K562 (cell line): ENCODE measurements at regions not wholly inside any gene's neighbourhood (a gene's known extent, or its start where the extent isn't known, plus 50 kb on each side); places are given as distances from the start of the nearest gene placed in this dataset.
A peak's percentile ranks its signal among the peaks of the same experiment; 100 is the strongest.

Experiments
- ATAC-seq: fragments of 200-7000 bp; cut with Tn5 transposase; 3 replicates; pipeline ENCODE4 v1.9.1; 2020; ENCODE audit warnings: moderate library complexity
- BruUV-seq: library from RNA; stranded (reverse); fragments of 400-500 nt; replicated peaks from 2 replicates; lab custom pipeline; 2021; lab: Mats Ljungman, UMichigan
- CTCF ChIA-PET: fragments of 300-600 bp; formaldehyde crosslinking; extraction: SDS; loops from one replicate; lab custom pipeline; 2021; ENCODE audit warnings: low intra/inter-chr PET ratio; lab: Yijun Ruan, JAX
- POLR2A ChIA-PET: fragments of 300-600, 350-650 bp; sonication (Branson Sonifier 250); formaldehyde crosslinking; extraction: SDS; loops from one replicate; lab custom pipeline; 2021; ENCODE audit warnings: antibody characterized with exemption, inconsistent platforms; lab: Yijun Ruan, JAX
- DNase-seq, 4 experiments: peaks; one replicate each; pipeline versions ENCODE4 v3.0.0 to v3.0.0-alpha.2; 2011 to 2018; ENCODE audit warnings: low spot score in 3 of 4, mixed read lengths in 3 of 4; ENCODE audit errors: extremely low read depth in 1 of 4
- FAIRE-seq: peaks from 2 replicates; lab custom pipeline; 2011; peaks lifted over from hg19 to GRCh38; lab: Jason Lieb, UNC
- H2AFZ ChIP-seq: 2 replicates; pipeline ENCODE4 v1.6.0; 2011; ENCODE audit warnings: low read depth, low read length, control low read depth, inconsistent platforms
- H3K27ac ChIP-seq: fragments of 200-600 bp; 3 replicates; pipeline ENCODE4 v1.8.0; 2011; ENCODE audit warnings: low read depth, mild to moderate bottlenecking, control low read depth, inconsistent platforms, low read length, moderate library complexity, mixed read lengths; ENCODE audit errors: extremely low read depth
- H3K27me3 ChIP-seq, 2 experiments: fragments of 300-600 bp in 1 of 2; 2 replicates in 1 of 2; 3 replicates in 1 of 2; pipeline versions ENCODE4 v1.6.0 to v1.8.0; 2011; ENCODE audit warnings: inconsistent platforms in 2 of 2, low read length in 2 of 2, mild to moderate bottlenecking in 1 of 2, mixed read lengths in 1 of 2, moderate library complexity in 1 of 2; ENCODE audit not compliant: control insufficient read depth in 2 of 2, insufficient read depth in 2 of 2
- H3K36me3 ChIP-seq: fragments of 300-600 bp; 3 replicates; pipeline ENCODE4 v1.8.0; 2011; ENCODE audit warnings: mild to moderate bottlenecking, low read length, inconsistent platforms; ENCODE audit not compliant: control insufficient read depth, insufficient read depth
- H3K4me1 ChIP-seq, 2 experiments: fragments of 200-600 bp in 1 of 2; replicated peaks in 1 of 2; 2 replicates in 1 of 2; 3 replicates in 1 of 2; pipeline versions ENCODE4 v1.5.1 to v1.8.0; 2011; ENCODE audit warnings: inconsistent platforms in 2 of 2, low read length in 2 of 2, mild to moderate bottlenecking in 1 of 2, mixed read lengths in 1 of 2, moderate library complexity in 1 of 2; ENCODE audit not compliant: control insufficient read depth in 2 of 2, insufficient read depth in 2 of 2
- H3K4me2 ChIP-seq: 2 replicates; pipeline ENCODE4 v1.6.1; 2011; ENCODE audit warnings: low read length, control low read depth, inconsistent platforms, mixed read lengths; ENCODE audit not compliant: insufficient read depth
- H3K4me3 ChIP-seq: fragments of 200-600 bp; sonication (generic), shearing (Covaris generic); 2 replicates; pipeline ENCODE4 v1.5.1; 2016; ENCODE audit warnings: control low read depth, inconsistent platforms
- H3K79me2 ChIP-seq: fragments of 200-600 bp; 3 replicates; pipeline ENCODE4 v1.8.0; 2011; ENCODE audit warnings: low read length, inconsistent platforms; ENCODE audit not compliant: control insufficient read depth, insufficient read depth
- H3K9ac ChIP-seq, 2 experiments: 2 replicates each; pipeline versions ENCODE4 v1.6.0 to v1.6.1; 2011; ENCODE audit warnings: low read depth in 2 of 2, low read length in 2 of 2, control low read depth in 1 of 2, inconsistent platforms in 1 of 2, mild to moderate bottlenecking in 1 of 2, mixed read lengths in 1 of 2; ENCODE audit not compliant: insufficient read depth in 1 of 2
- H3K9me1 ChIP-seq: one replicate; pipeline ENCODE4 v1.6.0; 2011; ENCODE audit warnings: inconsistent platforms, mild to moderate bottlenecking, low read length, moderate library complexity; ENCODE audit not compliant: control insufficient read depth, insufficient read depth
- H3K9me3 ChIP-seq: replicated peaks from 2 replicates; pipeline ENCODE4 v1.5.1; 2011; ENCODE audit warnings: low read depth, low read length, inconsistent platforms; ENCODE audit not compliant: control insufficient read depth, insufficient read depth
- H4K20me1 ChIP-seq: replicated peaks from 2 replicates; pipeline ENCODE4 v1.6.1; 2011; ENCODE audit warnings: low read length, inconsistent platforms, mixed read lengths; ENCODE audit not compliant: control insufficient read depth, insufficient read depth
- FOXA1 ChIP-seq: fragments of 450-650 bp; IDR thresholded peaks from 2 replicates; pipeline ENCODE4 v1.6.1; 2016; ENCODE audit warnings: mild to moderate bottlenecking, borderline replicate concordance
- NCOA1 ChIP-seq: fragments of 450-650 bp; IDR thresholded peaks from 2 replicates; pipeline ENCODE4 v1.6.1; 2016; ENCODE audit warnings: low read depth
- USF1 ChIP-seq: sonication (generic); formaldehyde crosslinking; IDR thresholded peaks from 2 replicates; pipeline ENCODE4 v1.9.0; 2022; ENCODE audit warnings: mild to moderate bottlenecking, missing genetic modification reagents
- ZNF140 ChIP-seq: fragments of 250-450 bp; sonication (Bioruptor Pico); IDR thresholded peaks from 2 replicates; pipeline ENCODE4 v1.8.0; 2021; ENCODE audit warnings: moderate library complexity, mild to moderate bottlenecking, inconsistent platforms
- ZNF280A ChIP-seq: fragments of 450-650 bp; IDR thresholded peaks from 2 replicates; pipeline ENCODE4 v1.6.1; 2018; ENCODE audit warnings: mild to moderate bottlenecking, low read depth; ENCODE audit not compliant: partially characterized antibody
- ZNF395 ChIP-seq: fragments of 200-800 bp; sonication (Bioruptor generic); IDR thresholded peaks from 2 replicates; pipeline ENCODE4 v1.6.1; 2017; ENCODE audit warnings: missing genetic modification characterization, missing compliant biosample characterization
- ZNF507 ChIP-seq: conservative IDR thresholded peaks from 2 replicates; pipeline ENCODE4 v1.6.1; 2017; ENCODE audit warnings: missing genetic modification characterization, missing compliant biosample characterization
- WGBS: fragments of 100-300 bp; shearing (Covaris generic); methylation state at CpG from one replicate; pipeline ENCODE4 v1.1.6; 2016; ENCODE audit warnings: low coverage, mixed read lengths; ENCODE audit not compliant: insufficient coverage; ENCODE audit errors: missing lambda C conversion rate; 5-methylcytosine and 5-hydroxymethylcytosine counted together
- in situ Hi-C: fragments of 300-500 bp; cut with MboI; formaldehyde crosslinking; loops from 4 replicates; pipeline ENCODE4 v1.15.0; 2018; ENCODE audit warnings: inconsistent platforms, mixed read lengths
- intact Hi-C: fragments of 100-400 bp; cut with micrococcal nuclease; formaldehyde crosslinking; loops from 2 replicates; pipeline ENCODE4 v1.14.2; 2022

- TF ChIP-seq ZNF280A (no peak), FOXA1 (no peak)
- TF ChIP-seq, all 486 proteins: peak for 0
Observed at GRCh38 chr5:171593976-171594375, 174.5 kb downstream of the FGF18 start (continued).

- ChIA-PET POLR2A (interaction anchor here (0.5 kb wide), 1 partner anchor 835 kb away, joined by 3 read pairs; no protein-coding TSS in a partner anchor), CTCF (no interaction called here)
- H4K20me1 ChIP-seq = peaks cover 9% of the 10 kb centered on the region; the same call in 1 of the 2 replicates
Observed at GRCh38 chr5:171595401-171595800, 176.0 kb downstream of the FGF18 start.

More at GRCh38 chr5:171595401-171595800, 176.0 kb downstream of the FGF18 start:
- H3K9me1 ChIP-seq = no peaks in the 10 kb centered on the region
- H2AFZ ChIP-seq = no peak overlapping the region
- no peaks in the 10 kb centered on the region for H3K9me3 ChIP-seq
- intact Hi-C loops = no loop called here
- H3K4me1 ChIP-seq = no peaks in the 10 kb centered on the region
- FAIRE-seq (no peak), ATAC-seq (no peak), DNase-seq (no peak)
- BruUV-seq = no TSS peak
- H3K4me3 ChIP-seq = no peak overlapping the region
- no peaks in the 10 kb centered on the region for H3K79me2 ChIP-seq
- H3K36me3 ChIP-seq = no peaks in the 10 kb centered on the region
- TF ChIP-seq USF1 (CRISPR knock-in tag) = no peak
- TF ChIP-seq ZNF507 (tag) = peak; percentile 65
- TF ChIP-seq ZNF395 = no peak
- no peak for TF ChIP-seq ZNF140 (CRISPR knock-in tag)
- no peak for TF ChIP-seq NCOA1
- H3K9ac ChIP-seq = no peak overlapping the region
- in situ Hi-C loops = no loop called here
- no peak overlapping the region for H3K4me2 ChIP-seq
- H3K27ac ChIP-seq = no peak overlapping the region
- WGBS = 0% methylated on average over 3 of the region's 3 CpGs
- peaks cover 11 to 41% of the 10 kb centered on the region in 2 experiments for H3K27me3 ChIP-seq
